LNCAP (cell line): ENCODE measurements at regions not wholly inside any gene's neighbourhood (a gene's known extent, or its start where the extent isn't known, plus 50 kb on each side); places are given as distances from the start of the nearest gene placed in this dataset.

Source experiments
- TF ChIP-seq, protein P1 (sequence below): fragments of 450-650 bp; IDR thresholded peaks from 2 replicates; pipeline ENCODE4 v1.5.1; 2017; ENCODE audit warnings: mild to moderate bottlenecking

DNA sequence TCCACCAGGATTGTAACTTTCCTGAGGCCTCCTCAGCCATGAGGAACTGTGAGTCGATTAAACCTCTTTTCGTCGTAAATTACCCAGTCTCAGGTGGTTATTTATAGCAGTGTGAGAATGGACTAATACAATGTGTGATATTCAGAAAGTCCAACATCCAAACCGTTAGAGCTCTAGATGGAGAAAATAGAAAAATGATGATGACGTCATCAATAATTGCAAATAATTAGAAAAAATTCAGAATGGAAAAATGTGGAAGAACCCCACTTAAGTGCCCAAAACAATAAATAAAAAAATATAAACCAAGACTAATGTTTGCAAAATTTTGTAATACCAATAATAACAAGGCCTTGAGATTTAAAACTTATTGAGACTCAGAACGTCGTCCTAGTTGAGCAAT lies 103.0 kb upstream of the PLPPR5 start:
- TF ChIP-seq, protein P1, sequence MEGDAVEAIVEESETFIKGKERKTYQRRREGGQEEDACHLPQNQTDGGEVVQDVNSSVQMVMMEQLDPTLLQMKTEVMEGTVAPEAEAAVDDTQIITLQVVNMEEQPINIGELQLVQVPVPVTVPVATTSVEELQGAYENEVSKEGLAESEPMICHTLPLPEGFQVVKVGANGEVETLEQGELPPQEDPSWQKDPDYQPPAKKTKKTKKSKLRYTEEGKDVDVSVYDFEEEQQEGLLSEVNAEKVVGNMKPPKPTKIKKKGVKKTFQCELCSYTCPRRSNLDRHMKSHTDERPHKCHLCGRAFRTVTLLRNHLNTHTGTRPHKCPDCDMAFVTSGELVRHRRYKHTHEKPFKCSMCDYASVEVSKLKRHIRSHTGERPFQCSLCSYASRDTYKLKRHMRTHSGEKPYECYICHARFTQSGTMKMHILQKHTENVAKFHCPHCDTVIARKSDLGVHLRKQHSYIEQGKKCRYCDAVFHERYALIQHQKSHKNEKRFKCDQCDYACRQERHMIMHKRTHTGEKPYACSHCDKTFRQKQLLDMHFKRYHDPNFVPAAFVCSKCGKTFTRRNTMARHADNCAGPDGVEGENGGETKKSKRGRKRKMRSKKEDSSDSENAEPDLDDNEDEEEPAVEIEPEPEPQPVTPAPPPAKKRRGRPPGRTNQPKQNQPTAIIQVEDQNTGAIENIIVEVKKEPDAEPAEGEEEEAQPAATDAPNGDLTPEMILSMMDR: no peak

DNA sequence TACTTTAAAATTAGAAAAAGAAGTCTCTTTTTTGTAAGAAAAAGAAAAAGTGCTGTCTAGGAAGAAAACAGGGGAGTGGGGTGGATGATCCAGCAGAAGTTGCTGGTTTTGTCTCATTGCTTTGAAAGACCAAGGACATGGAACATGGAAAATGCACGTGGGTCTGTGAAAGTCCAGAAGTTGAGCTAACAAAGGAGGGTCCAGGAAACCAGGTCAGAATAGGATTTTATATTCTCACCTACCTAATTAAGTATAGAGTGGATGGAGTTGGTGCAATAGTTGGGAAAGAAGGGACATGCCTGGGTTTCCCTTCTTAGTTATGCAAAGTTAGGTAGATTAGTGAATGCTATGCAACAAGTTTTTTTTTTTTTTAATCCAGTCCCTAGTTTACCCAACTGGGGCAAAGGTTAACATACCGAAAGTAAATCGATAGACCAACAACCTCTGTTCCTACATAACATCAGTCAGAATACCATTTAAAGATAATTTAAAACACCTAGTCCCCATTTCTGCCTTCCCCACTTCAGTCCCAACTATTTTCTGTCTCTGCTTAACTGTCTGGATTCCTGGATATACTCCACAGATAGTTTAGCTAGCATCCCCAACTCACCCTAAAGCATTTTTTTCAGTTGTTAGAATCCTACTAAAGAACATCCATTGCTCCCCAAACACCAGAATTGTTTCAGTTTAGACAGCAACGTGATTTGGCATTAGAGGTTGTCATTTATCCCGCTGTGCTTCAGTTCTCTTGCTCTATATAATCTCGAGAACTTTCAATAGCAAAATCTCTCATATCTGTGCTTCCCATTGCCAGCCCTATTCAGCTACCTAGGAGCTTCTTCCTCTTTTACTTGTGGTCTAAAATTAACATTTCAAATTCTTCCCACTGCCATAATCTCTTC lies 105.7 kb upstream of the PLPPR5 start:
- TF ChIP-seq, protein P1: no peak

DNA sequence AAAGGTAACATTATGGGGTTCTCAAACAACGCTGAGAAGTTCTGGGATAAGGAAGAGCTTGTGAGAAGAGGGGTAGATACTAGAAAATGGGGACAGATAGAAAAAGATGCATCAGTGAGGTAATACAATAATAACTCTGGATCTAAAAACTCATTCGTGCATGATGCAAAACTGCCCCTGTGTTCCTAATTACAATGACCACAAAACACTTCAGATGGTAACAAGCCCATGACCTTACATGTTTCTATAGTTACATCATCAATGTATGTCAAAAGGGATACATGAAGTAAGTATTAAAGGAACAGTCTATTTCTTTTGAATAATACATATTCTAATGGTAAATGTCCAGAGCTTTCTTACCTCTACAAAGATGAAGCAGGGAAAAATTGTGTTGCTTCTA lies 110.6 kb upstream of the PLPPR5 start:
- TF ChIP-seq, protein P1: no peak

DNA sequence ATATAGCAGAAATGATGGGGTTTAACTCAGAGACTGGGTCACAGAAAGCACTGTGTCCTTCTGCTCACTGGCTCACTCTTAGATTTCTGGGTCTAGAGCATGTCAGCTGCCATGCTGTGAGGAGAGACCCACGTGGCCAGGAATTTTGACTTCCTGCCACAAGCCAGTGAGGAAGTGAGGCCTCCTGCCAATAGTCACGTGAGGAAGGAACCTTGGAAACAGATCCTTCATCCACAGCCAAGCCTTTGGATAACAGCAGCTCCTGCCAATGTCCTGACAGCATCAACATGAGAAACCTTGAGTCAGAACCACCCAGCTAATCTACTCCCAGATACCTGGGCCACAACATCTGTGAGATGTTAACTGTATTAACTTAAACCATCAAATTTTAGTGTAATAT lies 114.5 kb upstream of the PLPPR5 start:
- TF ChIP-seq, protein P1: no peak

DNA sequence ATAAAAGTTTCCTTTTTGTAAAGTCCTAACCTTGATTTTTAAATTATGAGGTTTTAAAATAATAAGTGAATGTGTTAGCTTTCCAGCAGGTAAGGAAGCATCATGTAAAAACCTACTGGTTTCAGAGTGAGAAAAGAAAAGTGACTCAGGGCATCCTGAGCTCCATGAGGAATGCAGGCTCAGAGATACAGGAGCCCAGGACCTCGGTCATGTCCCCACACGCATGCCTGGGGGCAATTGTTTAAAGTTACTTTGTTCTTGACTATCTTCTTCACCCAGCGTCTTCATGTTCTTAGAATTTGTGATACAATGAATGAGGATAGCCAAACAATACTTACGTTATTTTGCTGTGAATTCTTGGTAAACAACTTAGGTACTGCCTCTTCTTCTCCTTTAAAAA lies 117.4 kb upstream of the PLPPR5 start:
- TF ChIP-seq, protein P1: no peak

DNA sequence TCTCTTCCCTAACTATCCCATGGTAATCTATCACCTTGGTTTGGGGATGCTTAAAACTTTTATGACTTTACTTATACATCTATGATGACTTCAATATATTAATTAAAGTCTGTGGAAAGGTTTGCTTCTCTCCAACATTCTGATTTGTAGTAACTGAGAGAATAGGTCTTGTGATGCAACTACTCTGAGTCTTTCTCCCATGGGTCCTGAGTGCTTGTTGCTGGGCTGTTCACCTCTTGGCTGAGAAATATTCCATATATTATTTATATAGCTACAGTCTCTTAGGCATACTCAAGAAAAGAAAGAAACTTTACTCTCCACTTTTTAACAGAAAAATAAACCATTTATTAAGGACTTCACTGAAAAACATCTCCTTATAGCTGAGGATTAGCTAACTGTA lies 119.3 kb upstream of the PLPPR5 start:
- TF ChIP-seq, protein P1: no peak

DNA sequence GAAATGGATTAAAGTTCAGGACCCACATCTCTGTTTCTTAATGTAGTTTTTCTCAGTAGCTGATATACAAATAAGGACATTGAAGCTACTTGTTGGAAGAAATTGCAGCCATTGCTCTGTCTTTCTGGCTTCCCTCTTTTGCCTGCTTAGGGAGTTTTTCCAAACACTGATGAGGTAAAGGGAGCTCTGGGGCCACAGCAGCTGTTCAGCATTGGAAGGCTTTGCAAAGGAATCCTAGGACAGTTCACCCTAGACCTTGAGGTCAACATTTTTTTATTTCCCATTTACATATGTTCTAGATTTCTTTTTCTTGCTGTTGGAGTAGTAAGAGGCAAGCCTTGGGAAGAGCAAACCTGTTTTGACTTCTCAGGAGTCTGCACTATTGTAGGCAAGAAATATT lies 126.9 kb upstream of the PLPPR5 start:
- TF ChIP-seq, protein P1: no peak
